IMR-90 (cell line): ENCODE measurements at regions not wholly inside any gene's neighbourhood (a gene's known extent, or its start where the extent isn't known, plus 50 kb on each side); places are given as distances from the start of the nearest gene placed in this dataset.

Experiments
- ATAC-seq: fragments of 200-7000 bp; cut with Tn5 transposase; 2 replicates; pipeline ENCODE4 v1.9.1; 2020; ENCODE audit warnings: low read depth, mild to moderate bottlenecking, moderate library complexity
- BruUV-seq: library from RNA; stranded (reverse); fragments of 400-500 nt; replicated peaks from 2 replicates; lab custom pipeline; 2021; lab: Mats Ljungman, UMichigan
- CTCF ChIA-PET: fragments of 300-600 bp; formaldehyde crosslinking; extraction: SDS; loops from one replicate; lab custom pipeline; 2021; ENCODE audit warnings: antibody characterized with exemption; lab: Yijun Ruan, JAX
- POLR2A ChIA-PET: fragments of 300-600 bp; sonication (Branson Sonifier 250); formaldehyde crosslinking; loops from one replicate; lab custom pipeline; 2022; ENCODE audit warnings: antibody characterized with exemption; ENCODE audit not compliant: unreplicated experiment; lab: Charles Lee
- DNase-seq: peaks from one replicate; pipeline ENCODE4 v3.0.0; 2013
- H2AFZ ChIP-seq: replicated peaks from 2 replicates; pipeline ENCODE3; 2013; ENCODE audit warnings: low read length, mild to moderate bottlenecking; ENCODE audit not compliant: poor library complexity
- H2AK5ac ChIP-seq: 2 replicates; pipeline ENCODE4 v1.6.1; 2013; ENCODE audit warnings: low read depth, low read length, inconsistent platforms
- H2AK9ac ChIP-seq: replicated peaks from 2 replicates; pipeline ENCODE3; 2013; ENCODE audit warnings: mild to moderate bottlenecking, low read depth, low read length, moderate library complexity; ENCODE audit not compliant: poor library complexity
- H2BK120ac ChIP-seq: 2 replicates; pipeline ENCODE4 v1.6.1; 2013; ENCODE audit warnings: low read depth, low read length, inconsistent platforms
- H2BK15ac ChIP-seq: 3 replicates; pipeline ENCODE4 v1.6.1; 2013; ENCODE audit warnings: low read depth, low read length, inconsistent platforms
- H2BK20ac ChIP-seq: 2 replicates; pipeline ENCODE4 v1.6.1; 2013; ENCODE audit warnings: low read depth, mild to moderate bottlenecking, inconsistent platforms, low read length, moderate library complexity
- H2BK5ac ChIP-seq: 2 replicates; pipeline ENCODE4 v1.6.1; 2013; ENCODE audit warnings: mild to moderate bottlenecking, low read depth, low read length, inconsistent platforms; ENCODE audit not compliant: poor library complexity, severe bottlenecking
- H3K14ac ChIP-seq: replicated peaks from 2 replicates; pipeline ENCODE4 v1.6.1; 2013; ENCODE audit warnings: low read depth, low read length, inconsistent platforms
- H3K18ac ChIP-seq: 2 replicates; pipeline ENCODE4 v1.6.1; 2013; ENCODE audit warnings: low read depth, low read length, control low read depth
- H3K23ac ChIP-seq: 2 replicates; pipeline ENCODE4 v1.6.1; 2013; ENCODE audit warnings: low read depth, low read length, inconsistent platforms
- H3K27ac ChIP-seq: 2 replicates; pipeline ENCODE4 v1.5.1; 2013; ENCODE audit warnings: mild to moderate bottlenecking, control low read depth, low read length; ENCODE audit not compliant: insufficient read depth
- H3K27me3 ChIP-seq: 2 replicates; pipeline ENCODE4 v1.6.1; 2013; ENCODE audit warnings: low read length; ENCODE audit not compliant: control insufficient read depth, insufficient read depth
- H3K36me3 ChIP-seq: 2 replicates; pipeline ENCODE4 v1.6.1; 2013; ENCODE audit warnings: low read length, mixed read lengths; ENCODE audit not compliant: control insufficient read depth, insufficient read depth
- H3K4ac ChIP-seq: 2 replicates; pipeline ENCODE4 v1.6.1; 2013; ENCODE audit warnings: low read depth, low read length, inconsistent platforms
- H3K4me1 ChIP-seq: 2 replicates; pipeline ENCODE4 v1.6.1; 2013; ENCODE audit warnings: low read length, mixed read lengths; ENCODE audit not compliant: control insufficient read depth, insufficient read depth
- H3K4me2 ChIP-seq: 2 replicates; pipeline ENCODE4 v1.6.1; 2013; ENCODE audit warnings: low read depth, mild to moderate bottlenecking, control low read depth, low read length, moderate library complexity
- H3K4me3 ChIP-seq: 2 replicates; pipeline ENCODE4 v1.5.1; 2013; ENCODE audit warnings: low read depth, mild to moderate bottlenecking, control low read depth, low read length, moderate library complexity; ENCODE audit not compliant: insufficient read depth
- H3K56ac ChIP-seq: 2 replicates; pipeline ENCODE4 v1.6.1; 2013; ENCODE audit warnings: low read length, inconsistent platforms; ENCODE audit not compliant: insufficient read depth; ENCODE audit errors: extremely low read depth
- H3K79me1 ChIP-seq, 2 experiments: 2 replicates each; pipeline ENCODE4 v1.6.1; 2013; ENCODE audit warnings: low read length in 2 of 2, inconsistent platforms in 1 of 2, low read depth in 1 of 2
- H3K9ac ChIP-seq: 2 replicates; pipeline ENCODE4 v1.6.1; 2013; ENCODE audit warnings: low read depth, low read length, control low read depth
- H3K9me1 ChIP-seq: 2 replicates; pipeline ENCODE4 v1.6.1; 2013; ENCODE audit warnings: low read length, inconsistent platforms; ENCODE audit not compliant: insufficient read depth
- H3K9me3 ChIP-seq: 2 replicates; pipeline ENCODE4 v1.6.1; 2013; ENCODE audit warnings: low read length; ENCODE audit not compliant: control insufficient read depth, insufficient read depth
- H4K20me1 ChIP-seq: 2 replicates; pipeline ENCODE4 v1.6.1; 2013; ENCODE audit warnings: low read length, inconsistent platforms; ENCODE audit not compliant: insufficient read depth
- H4K5ac ChIP-seq: 2 replicates; pipeline ENCODE4 v1.6.1; 2013; ENCODE audit warnings: mild to moderate bottlenecking, low read depth, low read length, control low read depth
- H4K8ac ChIP-seq, 2 experiments: 2 replicates each; pipeline ENCODE4 v1.6.1; 2013; ENCODE audit warnings: low read depth in 2 of 2, low read length in 2 of 2, control low read depth in 1 of 2, inconsistent platforms in 1 of 2
- H4K91ac ChIP-seq: 2 replicates; pipeline ENCODE4 v1.6.1; 2013; ENCODE audit warnings: low read depth, low read length, inconsistent platforms; ENCODE audit not compliant: insufficient read depth
- BHLHE40 ChIP-seq: fragments of 150-350 bp; IDR thresholded peaks from 2 replicates; pipeline ENCODE4 v1.6.1; 2016; ENCODE audit warnings: mild to moderate bottlenecking, low read depth, low read length
- CEBPB ChIP-seq: IDR thresholded peaks from 2 replicates; pipeline ENCODE4 v1.6.1; 2012; ENCODE audit warnings: low read depth, low read length, improper control_type of control experiment
- CHD1 ChIP-seq: IDR thresholded peaks from 2 replicates; pipeline ENCODE4 v1.6.1; 2012; ENCODE audit warnings: low read depth, low read length, improper control_type of control experiment
- ELK1 ChIP-seq: fragments of 150-350 bp; IDR thresholded peaks from 2 replicates; pipeline ENCODE4 v1.6.1; 2016; ENCODE audit warnings: low read depth, mild to moderate bottlenecking, low read length, moderate library complexity, borderline replicate concordance
- FOS ChIP-seq: fragments of 150-350 bp; IDR thresholded peaks from 2 replicates; pipeline ENCODE4 v1.6.1; 2016; ENCODE audit warnings: low read depth, low read length
- MAFK ChIP-seq: IDR thresholded peaks from 2 replicates; pipeline ENCODE4 v1.6.1; 2012; ENCODE audit warnings: low read depth, low read length, improper control_type of control experiment
- MAZ ChIP-seq: IDR thresholded peaks from 2 replicates; pipeline ENCODE4 v1.6.1; 2012; ENCODE audit warnings: low read depth, mild to moderate bottlenecking, low read length, improper control_type of control experiment, moderate library complexity, borderline replicate concordance
- MXI1 ChIP-seq: IDR thresholded peaks from 2 replicates; pipeline ENCODE4 v1.6.1; 2012; ENCODE audit warnings: low read depth, mild to moderate bottlenecking, low read length, moderate library complexity, borderline replicate concordance
- NFE2L2 ChIP-seq: fragments of 150-350 bp; IDR thresholded peaks from 2 replicates; pipeline ENCODE4 v1.6.1; 2016; ENCODE audit warnings: low read depth, mild to moderate bottlenecking, low read length
- POLR2A ChIP-seq: IDR thresholded peaks from 2 replicates; pipeline ENCODE4 v1.6.1; 2012; ENCODE audit warnings: mild to moderate bottlenecking, low read depth, low read length
- RAD21 ChIP-seq: IDR thresholded peaks from 2 replicates; pipeline ENCODE4 v1.6.1; 2012; ENCODE audit warnings: low read length, improper control_type of control experiment
- SMC3 ChIP-seq: fragments of 150-350 bp; IDR thresholded peaks from 2 replicates; pipeline ENCODE4 v1.6.1; 2016; ENCODE audit warnings: low read depth, mild to moderate bottlenecking, antibody characterized with exemption, low read length, moderate library complexity
- USF2 ChIP-seq: fragments of 150-350 bp; IDR thresholded peaks from 2 replicates; pipeline ENCODE4 v1.6.1; 2017; ENCODE audit warnings: mild to moderate bottlenecking, antibody characterized with exemption, low read length, low read depth
- dilution Hi-C: fragments of 300-500 bp; cut with HindIII; formaldehyde crosslinking; loops from one replicate; pipeline ENCODE4 v1.14.3; 2018; ENCODE audit warnings: low sequenced_read_pairs; ENCODE audit not compliant: unreplicated experiment
- in situ Hi-C: fragments of 300-500 bp; cut with MboI; formaldehyde crosslinking; loops from 3 replicates; pipeline ENCODE4 v1.14.3; 2019; ENCODE audit warnings: low sequenced_read_pairs, inconsistent platforms, mixed read lengths
- intact Hi-C: fragments of 100-400 bp; cut with micrococcal nuclease; formaldehyde crosslinking; loops from 2 replicates; pipeline ENCODE4 v1.10.0; 2022

GRCh38 chr3:104566054-104566453 is 800.7 kb upstream of the ALCAM start:
- H3K9me1 ChIP-seq, result no peaks in the 10 kb centered on the region
- H3K4me2 ChIP-seq, result no peak overlapping the region
- H2AFZ ChIP-seq, result no peak overlapping the region
- H3K4ac ChIP-seq, result no peak overlapping the region
- no peaks in the 10 kb centered on the region for H3K9me3 ChIP-seq
- H3K56ac ChIP-seq, result no peak overlapping the region
- no peaks in the 10 kb centered on the region for H3K27me3 ChIP-seq
- H2AK9ac ChIP-seq, result no peak overlapping the region
- H2BK120ac ChIP-seq, result no peak overlapping the region
- no peak overlapping the region for H3K4me3 ChIP-seq
- in situ Hi-C loops, result no loop called here
- H3K23ac ChIP-seq, result no peak overlapping the region
- H4K5ac ChIP-seq, result no peak overlapping the region
- H2AK5ac ChIP-seq, result no peak overlapping the region
- H4K8ac ChIP-seq, result no peak overlapping the region
- no peaks in the 10 kb centered on the region for H3K4me1 ChIP-seq
- H3K14ac ChIP-seq, result no peak overlapping the region
- no peak overlapping the region for H3K18ac ChIP-seq
- no peak overlapping the region for H4K91ac ChIP-seq
- ChIA-PET CTCF (no interaction called here), POLR2A (no interaction called here)
- H2BK20ac ChIP-seq, result no peak overlapping the region
- ATAC-seq, result no peak
- H2BK5ac ChIP-seq, result no peak overlapping the region
- no peaks in the 10 kb centered on the region for H4K20me1 ChIP-seq
- no TSS peak for BruUV-seq
- H3K9ac ChIP-seq, result no peak overlapping the region
- H2BK15ac ChIP-seq, result no peak overlapping the region
- no peaks in the 10 kb centered on the region for H3K36me3 ChIP-seq
- no peak overlapping the region for H3K27ac ChIP-seq
- TF ChIP-seq POLR2A, result no peak
- no peak for TF ChIP-seq MAFK
- TF ChIP-seq BHLHE40, result no peak
- TF ChIP-seq MXI1, result no peak
- no peak for TF ChIP-seq RAD21
- no peak for TF ChIP-seq CHD1
- no peak for TF ChIP-seq USF2
- TF ChIP-seq ELK1, result no peak
- TF ChIP-seq NFE2L2, result no peak
- TF ChIP-seq SMC3, result no peak
- TF ChIP-seq CEBPB, result no peak
- TF ChIP-seq MAZ, result no peak
- no peak for TF ChIP-seq FOS
- no peak for DNase-seq
- intact Hi-C loops, result loop anchor here (10.0 kb wide), 1 partner anchor 291 kb away; no protein-coding TSS in a partner anchor
- no peaks in the 10 kb centered on the region for H3K79me1 ChIP-seq
- dilution Hi-C loops, result no loop called here
